ENCODE measurements at regions not wholly inside any gene's neighbourhood (a gene's known extent, or its start where the extent isn't known, plus 50 kb on each side); places are given as distances from the start of the nearest gene placed in this dataset.

DNA sequence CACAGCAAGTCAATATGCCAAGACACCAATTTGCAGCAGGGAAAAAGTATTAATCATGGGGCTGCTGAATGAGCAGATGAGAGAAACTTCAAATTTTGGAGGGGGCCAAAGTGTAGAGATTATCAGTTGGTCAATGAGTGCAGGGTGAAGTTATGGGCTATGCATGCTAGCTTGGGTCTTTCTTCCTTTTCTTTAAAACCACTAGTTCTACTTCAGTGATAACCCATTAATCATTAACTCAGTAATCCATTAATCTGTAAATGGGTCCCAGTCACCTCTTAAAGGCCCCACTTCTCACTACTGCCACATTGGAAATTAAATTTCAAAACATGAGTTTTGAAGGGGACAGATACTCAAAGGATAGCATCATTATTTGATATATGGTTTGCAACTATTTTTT lies 688.6 kb upstream of the ADGRL4 start:
- DNase-seq (ENCODE audit: low read depth): no peak

DNA sequence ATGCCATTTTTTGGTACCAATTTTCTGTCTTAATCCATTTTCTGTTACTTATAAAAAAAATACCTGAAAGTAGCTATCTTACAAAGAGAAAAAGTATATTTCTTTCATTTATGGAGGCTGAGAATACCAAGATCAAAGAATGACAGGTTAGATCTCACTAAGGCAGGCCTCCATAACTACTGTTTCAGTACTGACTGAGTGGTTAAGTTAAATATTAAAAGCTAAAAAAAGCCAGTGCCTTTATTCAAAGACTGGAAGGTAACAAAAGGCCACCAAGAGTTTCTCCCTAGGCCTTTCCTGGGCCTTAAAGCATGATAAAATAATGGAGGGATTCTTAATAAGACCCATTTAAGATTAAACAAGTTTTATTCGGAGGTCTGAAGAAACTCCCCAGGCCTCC lies 687.7 kb upstream of the ADGRL4 start:
- DNase-seq (ENCODE audit: low read depth): no peak

DNA sequence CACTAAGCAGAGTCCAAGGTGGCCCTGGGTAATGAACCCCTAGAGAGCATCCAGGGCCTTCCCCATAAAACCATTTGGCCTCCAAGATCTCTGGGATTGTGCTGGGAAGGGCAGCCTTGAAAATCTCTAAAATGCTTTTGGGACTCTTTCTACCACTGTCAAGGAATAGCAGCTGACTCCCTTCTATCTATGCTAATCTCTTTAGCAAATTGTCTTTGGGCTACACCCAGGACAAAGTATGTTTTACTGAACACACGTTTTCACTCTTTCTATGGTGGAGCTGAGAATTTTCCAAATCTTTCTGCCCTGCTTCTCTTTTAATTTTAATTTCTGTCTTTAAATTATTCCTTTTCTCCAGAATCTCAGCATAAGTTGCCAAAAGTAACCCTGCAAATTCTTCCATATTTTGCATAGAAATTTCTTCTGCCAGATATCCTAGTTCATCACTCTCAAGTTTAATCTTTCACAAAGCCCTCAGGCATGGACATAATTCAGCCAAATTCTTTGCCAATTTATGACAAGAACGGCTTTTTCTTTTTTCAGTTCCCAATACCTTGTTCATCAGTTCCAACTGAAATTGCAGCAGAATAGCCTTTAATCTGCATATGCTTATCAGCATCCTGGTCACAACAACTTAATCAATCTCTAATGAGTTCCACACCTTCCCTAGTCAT lies 687.0 kb upstream of the ADGRL4 start:
- DNase-seq (ENCODE audit: low read depth): no peak

GRCh38 chr1:79692519-79692918 lies 686.0 kb upstream of the ADGRL4 start:
- DNase-seq (ENCODE audit: low read depth): no peak

GRCh38 chr1:79688932-79689331 lies 682.4 kb upstream of the ADGRL4 start:
- DNase-seq (ENCODE audit: low read depth): no peak

DNA sequence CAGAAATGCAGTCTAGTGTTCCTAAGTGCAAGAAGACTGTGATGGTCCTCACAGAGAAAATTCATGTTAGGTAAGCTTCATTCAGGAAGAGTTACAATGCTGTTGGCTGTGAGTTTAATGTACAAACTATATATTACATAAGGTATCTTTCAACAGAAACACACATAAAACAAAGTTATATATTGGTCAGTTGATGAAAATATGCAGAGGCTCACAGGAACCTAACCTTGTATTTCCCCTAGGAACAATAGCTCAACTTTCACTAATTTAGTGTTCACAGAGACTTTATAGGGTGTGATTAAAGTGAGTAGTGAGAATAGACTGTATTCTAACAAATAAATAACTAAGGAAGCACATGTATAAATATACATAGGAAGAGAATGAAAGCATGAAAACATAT lies 676.9 kb upstream of the ADGRL4 start:
- DNase-seq (ENCODE audit: low read depth): no peak

DNA sequence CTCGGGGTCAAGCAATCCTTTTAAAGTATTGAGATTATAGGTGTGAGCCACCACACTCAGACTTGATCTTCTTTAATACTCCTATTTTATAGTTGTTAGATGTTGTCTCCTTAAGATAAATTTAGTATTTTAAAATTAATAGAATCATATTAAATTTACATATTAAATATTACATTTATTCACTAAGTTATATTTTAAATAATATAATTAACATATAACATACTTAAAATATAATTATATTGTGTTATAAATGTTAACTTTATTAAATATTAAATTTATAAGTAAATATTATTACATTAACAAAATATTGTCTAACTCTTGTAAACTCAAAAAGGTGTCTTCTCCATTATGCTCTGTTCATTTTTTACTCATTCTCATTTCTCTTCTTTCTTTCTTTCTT lies 675.9 kb upstream of the ADGRL4 start:
- no peak for DNase-seq (ENCODE audit: low read depth)

- no peak for DNase-seq (ENCODE audit: low read depth)
Observed at GRCh38 chr1:79681382-79681781, 674.9 kb upstream of the ADGRL4 start.

- DNase-seq (ENCODE audit: low read depth): no peak
Observed at GRCh38 chr1:79679916-79680315, 673.4 kb upstream of the ADGRL4 start.

DNA sequence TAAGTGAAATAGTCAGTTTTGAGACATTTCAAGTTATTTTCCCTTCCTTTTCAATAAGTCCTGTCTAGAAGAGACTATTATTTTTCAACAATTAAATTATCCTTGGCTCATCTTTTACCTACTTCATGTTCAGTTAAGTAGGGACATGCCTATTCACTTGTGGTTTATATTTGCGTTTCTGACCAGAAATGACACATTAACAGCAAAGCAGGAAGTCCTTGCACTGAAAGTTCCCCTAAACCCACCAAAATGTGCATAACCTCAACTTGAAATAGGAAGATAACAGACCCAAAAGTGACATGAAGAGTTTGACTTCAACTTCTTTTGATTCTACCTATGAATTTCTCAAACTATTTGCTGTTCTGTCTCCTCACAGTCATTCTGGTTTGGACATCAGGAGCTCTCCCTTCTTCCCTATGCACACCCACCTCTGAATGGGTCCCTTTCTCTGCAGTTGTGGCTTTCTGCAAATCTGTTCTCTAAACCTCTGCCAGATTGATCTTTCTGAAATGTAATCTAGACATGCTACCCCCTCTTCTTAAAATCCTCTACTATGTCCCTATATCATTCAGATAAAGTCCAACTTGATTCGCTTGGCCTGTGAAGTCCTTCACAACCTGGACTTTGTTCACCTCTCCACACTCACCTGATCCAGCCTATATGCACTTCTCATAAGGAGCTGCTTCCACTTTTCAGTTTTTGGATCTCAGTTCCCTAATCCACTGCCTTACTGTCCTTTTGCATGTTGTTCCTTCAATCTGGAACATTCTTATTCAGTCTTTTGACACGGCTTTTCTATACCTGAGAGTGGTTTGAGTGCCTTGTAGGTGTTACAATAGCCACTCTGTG lies 661.5 kb upstream of the ADGRL4 start:
- DNase-seq (ENCODE audit: low read depth): no peak

- no peak for DNase-seq (ENCODE audit: low read depth)
Observed at GRCh38 chr1:79667166-79667565, 660.6 kb upstream of the ADGRL4 start.

- no peak for DNase-seq (ENCODE audit: low read depth)
Observed at GRCh38 chr1:79663916-79664315, 657.4 kb upstream of the ADGRL4 start.

DNA sequence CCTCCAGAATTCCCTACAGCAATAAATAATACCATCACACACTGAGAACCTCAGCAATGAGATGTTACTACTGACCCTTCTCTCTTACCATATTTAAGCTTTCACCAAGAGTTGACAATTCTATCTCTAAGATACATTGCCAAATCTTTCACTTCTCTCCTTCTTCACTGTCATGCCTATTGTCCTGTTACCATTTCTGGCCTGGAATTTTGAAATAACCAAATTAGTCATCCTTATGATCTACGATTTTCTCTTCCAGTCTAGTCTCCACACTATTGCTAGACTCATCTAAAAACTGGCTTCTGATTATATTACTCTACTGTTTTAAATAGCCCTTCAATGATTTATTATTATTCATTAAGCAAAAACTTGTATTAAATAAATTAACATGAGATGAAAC lies 656.1 kb upstream of the ADGRL4 start:
- DNase-seq (ENCODE audit: low read depth): no peak

DNA sequence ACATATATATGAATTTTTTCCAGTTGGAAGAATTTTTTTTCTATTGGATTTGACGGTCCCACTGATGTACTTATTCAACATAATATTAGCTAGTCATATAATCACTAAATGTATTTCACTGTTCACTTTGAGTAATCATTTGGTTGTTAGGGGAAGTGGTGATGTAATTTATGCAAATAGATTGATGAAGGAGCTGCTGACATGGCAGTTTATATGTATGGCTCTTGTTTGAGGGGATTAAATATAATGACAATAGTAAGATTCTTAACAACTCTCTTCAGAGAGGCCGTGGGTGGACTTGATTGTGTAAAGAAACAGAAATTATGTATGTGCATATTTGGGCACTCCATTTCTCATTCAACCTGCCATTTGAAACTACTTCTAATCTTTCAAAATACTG lies 653.6 kb upstream of the ADGRL4 start:
- DNase-seq (ENCODE audit: low read depth): no peak

- DNase-seq (ENCODE audit: low read depth): no peak
Observed at GRCh38 chr1:79657951-79658658, 651.6 kb upstream of the ADGRL4 start.

DNA sequence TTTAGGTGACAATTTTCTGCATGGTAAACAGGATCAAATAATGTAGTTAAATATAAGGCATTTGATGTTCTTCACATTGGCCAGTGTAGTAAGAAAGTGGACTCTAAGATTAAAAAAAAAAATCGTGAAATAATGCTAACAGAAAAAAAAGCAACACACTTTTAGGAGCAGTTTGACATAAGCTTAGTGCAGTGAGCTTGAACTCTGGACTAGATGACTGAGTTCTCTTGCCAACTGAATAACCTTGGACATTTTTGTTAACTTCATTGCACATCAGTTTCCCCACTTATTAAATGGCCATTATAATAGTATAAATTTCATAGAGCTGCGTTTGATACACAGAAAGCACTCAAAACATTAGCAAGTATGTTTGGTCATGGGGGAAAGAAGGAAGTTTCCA lies 649.3 kb upstream of the ADGRL4 start:
- DNase-seq (ENCODE audit: low read depth): no peak

DNA sequence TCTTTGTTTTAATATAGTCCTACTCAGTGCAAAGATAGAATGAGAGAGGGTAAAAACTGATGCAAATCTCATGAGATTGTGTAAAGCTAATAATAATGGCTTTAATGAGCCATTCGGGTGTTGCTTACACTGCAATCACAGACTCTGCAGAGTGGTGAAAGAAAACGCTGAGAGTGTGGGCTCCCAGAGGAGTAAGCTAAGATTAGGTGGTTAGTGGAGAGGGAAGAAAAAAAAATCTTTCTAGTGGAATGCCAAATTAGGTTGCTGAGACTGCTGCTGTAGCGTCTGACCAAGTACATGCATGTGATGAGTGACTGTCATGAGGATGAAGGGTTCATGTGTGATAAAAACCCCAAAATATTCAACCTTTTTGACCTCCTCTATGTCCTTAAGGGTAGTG lies 645.9 kb upstream of the ADGRL4 start:
- DNase-seq (ENCODE audit: low read depth): no peak

- no peak for DNase-seq (ENCODE audit: low read depth)
Observed at GRCh38 chr1:79648126-79648525, 641.6 kb upstream of the ADGRL4 start.

DNA sequence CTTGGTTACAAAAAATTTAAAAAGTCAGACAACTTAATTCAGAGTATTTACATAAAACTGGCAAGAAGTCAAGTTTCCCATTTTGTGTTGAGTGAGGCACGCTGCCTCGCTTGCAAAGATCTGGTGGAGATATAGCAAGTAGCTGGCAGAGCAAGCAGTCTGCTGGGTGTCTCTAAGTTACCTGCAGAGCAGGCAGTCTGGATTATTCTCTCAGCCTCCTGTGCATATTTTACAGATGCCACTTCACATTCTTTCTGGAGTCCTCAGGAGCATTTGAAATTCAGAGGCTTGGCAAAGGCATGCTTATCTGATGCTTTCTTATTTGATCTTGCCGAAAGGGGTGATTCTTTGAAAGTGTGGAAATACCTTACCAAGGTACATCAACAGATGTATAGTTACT lies 640.4 kb upstream of the ADGRL4 start:
- DNase-seq (ENCODE audit: low read depth): no peak

GRCh38 chr1:79638382-79638781 lies 631.9 kb upstream of the ADGRL4 start:
- DNase-seq (ENCODE audit: low read depth): no peak

DNA sequence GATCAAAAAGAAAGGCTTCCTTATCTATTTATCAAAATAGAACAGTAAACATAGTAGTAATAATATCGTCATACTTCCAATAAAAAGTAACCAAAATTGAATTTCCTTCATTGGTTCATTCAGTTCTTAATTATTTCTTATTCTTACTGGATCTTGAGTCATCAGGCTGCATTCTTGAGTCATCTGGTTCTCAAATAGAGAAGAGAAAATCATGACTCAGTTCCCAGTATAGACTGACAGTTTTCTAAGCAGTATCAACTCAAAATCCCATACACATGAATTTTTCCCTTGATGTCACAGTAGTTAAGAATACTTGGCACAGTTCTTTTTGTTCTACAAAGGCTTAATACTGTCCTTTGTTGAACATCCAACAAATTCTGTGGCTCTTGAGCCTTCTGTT lies 626.9 kb upstream of the ADGRL4 start:
- peak; percentile 8 for DNase-seq (ENCODE audit: low read depth)

DNA sequence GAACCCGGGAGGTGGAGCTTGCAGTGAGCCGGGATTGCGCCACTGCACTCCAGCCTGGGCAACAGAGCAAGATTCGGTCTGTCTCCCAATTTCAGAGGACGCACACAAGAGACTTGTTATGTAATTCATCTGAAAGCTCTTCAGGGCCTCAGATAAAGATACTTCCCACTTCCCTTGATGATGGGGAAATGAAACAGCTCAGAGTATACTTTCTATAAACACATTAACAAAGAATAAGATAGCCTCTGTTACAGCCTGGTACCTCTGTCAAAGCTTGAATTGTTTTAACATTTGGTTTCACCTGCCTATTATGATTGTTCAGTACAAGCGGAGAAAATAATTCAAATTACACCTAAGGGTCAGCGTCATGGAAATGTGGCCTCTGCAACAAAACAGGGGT lies 622.9 kb upstream of the ADGRL4 start:
- no peak for DNase-seq (ENCODE audit: low read depth)

GRCh38 chr1:79617777-79618176 lies 611.2 kb upstream of the ADGRL4 start:
- DNase-seq (ENCODE audit: low read depth): no peak
